Mucosa of stomach (tissue), 1 donor: ENCODE measurements at regions not wholly inside any gene's neighbourhood (a gene's known extent, or its start where the extent isn't known, plus 50 kb on each side); places are given as distances from the start of the nearest gene placed in this dataset.
"Not testable (repeated sequence)": the region's sequence is repeated elsewhere in the genome, so short reads cannot be mapped to it uniquely, and the experiment has no call there.

Experiments
- H3K27me3 ChIP-seq: one replicate; pipeline ENCODE4 v1.7.0; 2013; ENCODE audit warnings: mild to moderate bottlenecking, low read length; ENCODE audit not compliant: control insufficient read depth, insufficient read depth
- H3K36me3 ChIP-seq: one replicate; pipeline ENCODE4 v1.7.0; 2013; ENCODE audit warnings: low read length; ENCODE audit not compliant: control insufficient read depth, insufficient read depth
- H3K4me1 ChIP-seq: one replicate; pipeline ENCODE4 v1.7.0; 2013; ENCODE audit warnings: mild to moderate bottlenecking, low read length; ENCODE audit not compliant: control insufficient read depth, insufficient read depth
- H3K4me3 ChIP-seq: one replicate; pipeline ENCODE4 v1.7.0; 2013; ENCODE audit warnings: low read length
- H3K9ac ChIP-seq: one replicate; pipeline ENCODE4 v1.7.0; 2013; ENCODE audit warnings: mild to moderate bottlenecking, low read length, moderate library complexity
- H3K9me3 ChIP-seq: one replicate; pipeline ENCODE4 v1.7.0; 2013; ENCODE audit warnings: mild to moderate bottlenecking, low read length, moderate library complexity; ENCODE audit not compliant: control insufficient read depth
- donor health status: Pancreatic carcinoma.

- Histone ChIP-seq H3K4me3 (no peak overlapping the region), H3K9me3 (no peaks in the 10 kb centered on the region), H3K36me3 (no peaks in the 10 kb centered on the region), H3K9ac (no peak overlapping the region), H3K27me3 (no peaks in the 10 kb centered on the region), H3K4me1 (no peaks in the 10 kb centered on the region)
These were observed 329.0 kb upstream of the NRSN1 start for GRCh38 chr6:23797041-23797440.

- H3K9ac ChIP-seq, H3K9me3 ChIP-seq, H3K36me3 ChIP-seq, H3K27me3 ChIP-seq, H3K4me1 ChIP-seq, H3K4me3 ChIP-seq: not testable (repeated sequence)
These were observed 321.7 kb upstream of the NRSN1 start for GRCh38 chr6:23804289-23804688.

GRCh38 chr6:23821141-23821540, 304.9 kb upstream of the NRSN1 start:
- not testable (repeated sequence) for H3K27me3 ChIP-seq, H3K4me3 ChIP-seq, H3K9ac ChIP-seq, H3K4me1 ChIP-seq, H3K9me3 ChIP-seq, H3K36me3 ChIP-seq

- Histone ChIP-seq H3K9ac (no peak overlapping the region), H3K36me3 (no peaks in the 10 kb centered on the region), H3K4me3 (no peak overlapping the region), H3K4me1 (no peaks in the 10 kb centered on the region), H3K9me3 (no peaks in the 10 kb centered on the region), H3K27me3 (no peaks in the 10 kb centered on the region)
These were observed 302.6 kb upstream of the NRSN1 start for GRCh38 chr6:23823421-23823820.

- H3K27me3 ChIP-seq = no peaks in the 10 kb centered on the region
- H3K4me3 ChIP-seq = no peak overlapping the region
- no peaks in the 10 kb centered on the region for H3K4me1 ChIP-seq
- H3K9me3 ChIP-seq = no peaks in the 10 kb centered on the region
- no peak overlapping the region for H3K9ac ChIP-seq
- H3K36me3 ChIP-seq = no peaks in the 10 kb centered on the region
These were observed 299.4 kb upstream of the NRSN1 start for GRCh38 chr6:23826572-23826971.

- no peaks in the 10 kb centered on the region for H3K9me3 ChIP-seq
- H3K4me3 ChIP-seq = no peak overlapping the region
- H3K4me1 ChIP-seq = no peaks in the 10 kb centered on the region
- no peak overlapping the region for H3K9ac ChIP-seq
- no peaks in the 10 kb centered on the region for H3K27me3 ChIP-seq
- no peaks in the 10 kb centered on the region for H3K36me3 ChIP-seq
These were observed 297.2 kb upstream of the NRSN1 start for GRCh38 chr6:23828861-23829260.

GRCh38 chr6:23841116-23841515, 284.9 kb upstream of the NRSN1 start:
- Histone ChIP-seq H3K36me3 (no peaks in the 10 kb centered on the region), H3K4me1 (no peaks in the 10 kb centered on the region), H3K4me3 (no peak overlapping the region), H3K9ac (no peak overlapping the region), H3K9me3 (no peaks in the 10 kb centered on the region), H3K27me3 (no peaks in the 10 kb centered on the region)

- H3K27me3 ChIP-seq = no peaks in the 10 kb centered on the region
- no peaks in the 10 kb centered on the region for H3K9me3 ChIP-seq
- no peak overlapping the region for H3K9ac ChIP-seq
- no peaks in the 10 kb centered on the region for H3K4me1 ChIP-seq
- no peak overlapping the region for H3K4me3 ChIP-seq
- no peaks in the 10 kb centered on the region for H3K36me3 ChIP-seq
These were observed 283.3 kb upstream of the NRSN1 start for GRCh38 chr6:23842760-23843159.

GRCh38 chr6:23851522-23851921, 274.5 kb upstream of the NRSN1 start:
- H3K4me1 ChIP-seq = no peaks in the 10 kb centered on the region
- H3K4me3 ChIP-seq = no peak overlapping the region
- H3K36me3 ChIP-seq = no peaks in the 10 kb centered on the region
- no peak overlapping the region for H3K9ac ChIP-seq
- H3K27me3 ChIP-seq = no peaks in the 10 kb centered on the region
- no peaks in the 10 kb centered on the region for H3K9me3 ChIP-seq

- not testable (repeated sequence) for H3K4me3 ChIP-seq, H3K27me3 ChIP-seq, H3K9me3 ChIP-seq, H3K36me3 ChIP-seq, H3K4me1 ChIP-seq, H3K9ac ChIP-seq
These were observed 272.4 kb upstream of the NRSN1 start for GRCh38 chr6:23853566-23854133.

GRCh38 chr6:23854154-23854553, 271.9 kb upstream of the NRSN1 start:
- H3K4me1 ChIP-seq, H3K27me3 ChIP-seq, H3K9me3 ChIP-seq, H3K4me3 ChIP-seq, H3K36me3 ChIP-seq, H3K9ac ChIP-seq: not testable (repeated sequence)

- H3K9ac ChIP-seq = no peak overlapping the region
- no peaks in the 10 kb centered on the region for H3K9me3 ChIP-seq
These were observed 270.4 kb upstream of the NRSN1 start for GRCh38 chr6:23855497-23856116.

GRCh38 chr6:23870496-23870895, 255.5 kb upstream of the NRSN1 start:
- Histone ChIP-seq H3K36me3 (no peaks in the 10 kb centered on the region), H3K4me3 (no peak overlapping the region), H3K9me3 (no peaks in the 10 kb centered on the region), H3K27me3 (no peaks in the 10 kb centered on the region), H3K9ac (no peak overlapping the region), H3K4me1 (no peaks in the 10 kb centered on the region)

More at GRCh38 chr6:23855497-23856116, 270.4 kb upstream of the NRSN1 start:
- H3K4me3 ChIP-seq = no peak overlapping the region
- H3K27me3 ChIP-seq = no peaks in the 10 kb centered on the region
- no peaks in the 10 kb centered on the region for H3K4me1 ChIP-seq
- H3K36me3 ChIP-seq = no peaks in the 10 kb centered on the region
